Activated CD4-positive, alpha-beta T cell treated with anti-CD3 and anti-CD28 coated beads, Interleukin-2, amount 50 U/mL, for 24 hours (primary cell): ENCODE measurements at regions not wholly inside any gene's neighbourhood (a gene's known extent, or its start where the extent isn't known, plus 50 kb on each side); places are given as distances from the start of the nearest gene placed in this dataset.
A peak's percentile ranks its signal among the peaks of the same experiment; 100 is the strongest.
"Not testable (repeated sequence)": the region's sequence is repeated elsewhere in the genome, so short reads cannot be mapped to it uniquely, and the experiment has no call there.

Experiments
- DNase-seq, 2 donors: peaks; one replicate each; pipeline ENCODE4 v3.0.0-alpha.2; 2020; ENCODE audit warnings: low read depth in 1 of 2, low spot score in 1 of 2

- no peak for DNase-seq
These were observed 52.6 kb downstream of the ERICH4 start for GRCh38 chr19:41495589-41495988.

GRCh38 chr19:41499899-41500298, 56.9 kb downstream of the ERICH4 start:
- DNase-seq: no peak

- DNase-seq: no peak
These were observed 57.5 kb downstream of the ERICH4 start for GRCh38 chr19:41500443-41500842.

GRCh38 chr19:41501854-41502253, 58.9 kb downstream of the ERICH4 start:
- no peak for DNase-seq

- no peak for DNase-seq
These were observed 62.1 kb downstream of the ERICH4 start for GRCh38 chr19:41505105-41505504.

- no peak for DNase-seq
These were observed 65.5 kb upstream of the CEACAM21 start for GRCh38 chr19:41510484-41510883.

- no peak for DNase-seq
These were observed 64.3 kb upstream of the CEACAM21 start for GRCh38 chr19:41511628-41512027.

- DNase-seq: no peak
These were observed 60.8 kb upstream of the CEACAM21 start for GRCh38 chr19:41515015-41515652.

- DNase-seq: peak in 1 of 2 donors; percentile 30
These were observed 59.4 kb upstream of the CEACAM21 start for GRCh38 chr19:41516292-41517171.

- DNase-seq: no peak
These were observed 57.8 kb upstream of the CEACAM21 start for GRCh38 chr19:41518141-41518540.

- not testable (repeated sequence) for DNase-seq
These were observed 54.6 kb upstream of the CEACAM21 start for GRCh38 chr19:41521138-41521930.

GRCh38 chr19:41521931-41522555, 53.9 kb upstream of the CEACAM21 start:
- DNase-seq: no peak

- DNase-seq: no peak
These were observed 50.0 kb upstream of the CEACAM21 start for GRCh38 chr19:41525989-41526388.
